K562 (cell line): ENCODE measurements at regions not wholly inside any gene's neighbourhood (a gene's known extent, or its start where the extent isn't known, plus 50 kb on each side); places are given as distances from the start of the nearest gene placed in this dataset.

ENCODE experiments used
- BRD4 ChIP-seq: fragments of 200-600 bp; sonication (generic); IDR thresholded peaks from 2 replicates; pipeline ENCODE4 v1.6.1; 2017; ENCODE audit warnings: inconsistent platforms
- CBFA2T3 ChIP-seq: fragments of 450-650 bp; IDR thresholded peaks from 2 replicates; pipeline ENCODE4 v1.6.1; 2017
- CC2D1A ChIP-seq: fragments of 450-650 bp; IDR thresholded peaks from 2 replicates; pipeline ENCODE4 v1.6.1; 2017; ENCODE audit warnings: mild to moderate bottlenecking
- CHD1 ChIP-seq: fragments of 200-600 bp; sonication (generic); IDR thresholded peaks from one replicate; pipeline ENCODE4 v1.6.1; 2012; ENCODE audit warnings: mild to moderate bottlenecking, moderate library complexity, low read length, inconsistent platforms
- CREBBP ChIP-seq: IDR thresholded peaks from one replicate; pipeline ENCODE4 v1.6.1; 2012; ENCODE audit warnings: low read depth, mild to moderate bottlenecking, control low read depth, inconsistent platforms, low read length
- ELF4 ChIP-seq: fragments of 450-650 bp; formaldehyde crosslinking; IDR thresholded peaks from 2 replicates; pipeline ENCODE4 v1.4.0; 2022; ENCODE audit warnings: missing genetic modification characterization
- GABPA ChIP-seq: fragments of 200-800 bp; sonication (Bioruptor generic); conservative IDR thresholded peaks from 2 replicates; pipeline ENCODE4 v1.6.1; 2016; ENCODE audit warnings: low read depth, missing genetic modification characterization, missing compliant biosample characterization
- HDAC2 ChIP-seq: fragments of 450-650 bp; IDR thresholded peaks from 2 replicates; pipeline ENCODE4 v1.6.1; 2016; ENCODE audit warnings: mild to moderate bottlenecking
- HDAC3 ChIP-seq: fragments of 450-650 bp; IDR thresholded peaks from 2 replicates; pipeline ENCODE4 v1.6.1; 2018; ENCODE audit warnings: borderline replicate concordance, mild to moderate bottlenecking, moderate library complexity; ENCODE audit not compliant: partially characterized antibody
- HDGF ChIP-seq: fragments of 450-650 bp; IDR thresholded peaks from 2 replicates; pipeline ENCODE4 v1.6.1; 2016
- HIVEP1 ChIP-seq: fragments of 250-450 bp; sonication (Bioruptor Pico); IDR thresholded peaks from 2 replicates; pipeline ENCODE4 v1.4.0; 2020; ENCODE audit warnings: mild to moderate bottlenecking
- KLF1 ChIP-seq: fragments of 450-650 bp; IDR thresholded peaks from 2 replicates; pipeline ENCODE4 v1.6.1; 2016; ENCODE audit warnings: missing genetic modification characterization, missing compliant biosample characterization
- NFYB ChIP-seq: IDR thresholded peaks from 2 replicates; pipeline ENCODE4 v1.6.1; 2011; ENCODE audit warnings: mild to moderate bottlenecking, moderate library complexity; ENCODE audit not compliant: insufficient read length; ENCODE audit errors: extremely low read depth
- POLR3A ChIP-seq: IDR thresholded peaks from 2 replicates; pipeline ENCODE4 v1.6.1; 2011; ENCODE audit warnings: borderline replicate concordance, mild to moderate bottlenecking, moderate library complexity; ENCODE audit not compliant: insufficient read length, insufficient read depth; ENCODE audit errors: extremely low read depth
- SETDB1 ChIP-seq: IDR thresholded peaks from one replicate; pipeline ENCODE4 v1.6.1; 2012; ENCODE audit warnings: low read length, control low read depth, inconsistent platforms
- SIN3B ChIP-seq: fragments of 450-650 bp; IDR thresholded peaks from 2 replicates; pipeline ENCODE4 v1.6.1; 2017; ENCODE audit warnings: low read depth, mild to moderate bottlenecking, moderate library complexity
- TBP ChIP-seq: optimal IDR thresholded peaks from 2 replicates; pipeline ENCODE3; 2011; ENCODE audit warnings: low read depth, low read length, improper control_type of control experiment
- U2AF1 ChIP-seq: fragments of 200-400 bp; formaldehyde crosslinking; optimal IDR thresholded peaks from 2 replicates; pipeline ENCODE3; 2017; ENCODE audit warnings: mild to moderate bottlenecking, low read depth, low read length, moderate library complexity
- ZC3H8 ChIP-seq: fragments of 450-650 bp; IDR thresholded peaks from 2 replicates; pipeline ENCODE4 v1.6.1; 2017
- ZNF23 ChIP-seq: fragments of 250-450 bp; sonication (Bioruptor Pico); IDR thresholded peaks from 2 replicates; pipeline ENCODE4 v1.4.0; 2020; ENCODE audit warnings: mild to moderate bottlenecking
- ZNF232 ChIP-seq: sonication (generic); formaldehyde crosslinking; IDR thresholded peaks from 2 replicates; pipeline ENCODE4 v1.8.0; 2022; ENCODE audit warnings: mild to moderate bottlenecking, missing genetic modification reagents
- TF ChIP-seq, protein P1 (sequence below): fragments of 450-650 bp; IDR thresholded peaks from 2 replicates; pipeline ENCODE4 v1.6.1; 2017; ENCODE audit warnings: mild to moderate bottlenecking, moderate library complexity
- TF ChIP-seq, protein P2 (sequence below): sonication (generic); formaldehyde crosslinking; IDR thresholded peaks from 2 replicates; pipeline ENCODE4 v1.8.0; 2022; ENCODE audit warnings: mild to moderate bottlenecking, missing genetic modification reagents
- TF ChIP-seq, protein P3 (sequence below): fragments of 250-450 bp; sonication (Bioruptor Pico); IDR thresholded peaks from 2 replicates; pipeline ENCODE4 v1.8.0; 2022; ENCODE audit warnings: moderate library complexity, mild to moderate bottlenecking, inconsistent platforms
- TF ChIP-seq, protein P4 (sequence below), 2 experiments: fragments of 450-650 bp; conservative IDR thresholded peaks; 2 replicates each; pipeline ENCODE4 v1.6.1; 2017; ENCODE audit warnings: mild to moderate bottlenecking in 2 of 2, moderate library complexity in 2 of 2

DNA sequence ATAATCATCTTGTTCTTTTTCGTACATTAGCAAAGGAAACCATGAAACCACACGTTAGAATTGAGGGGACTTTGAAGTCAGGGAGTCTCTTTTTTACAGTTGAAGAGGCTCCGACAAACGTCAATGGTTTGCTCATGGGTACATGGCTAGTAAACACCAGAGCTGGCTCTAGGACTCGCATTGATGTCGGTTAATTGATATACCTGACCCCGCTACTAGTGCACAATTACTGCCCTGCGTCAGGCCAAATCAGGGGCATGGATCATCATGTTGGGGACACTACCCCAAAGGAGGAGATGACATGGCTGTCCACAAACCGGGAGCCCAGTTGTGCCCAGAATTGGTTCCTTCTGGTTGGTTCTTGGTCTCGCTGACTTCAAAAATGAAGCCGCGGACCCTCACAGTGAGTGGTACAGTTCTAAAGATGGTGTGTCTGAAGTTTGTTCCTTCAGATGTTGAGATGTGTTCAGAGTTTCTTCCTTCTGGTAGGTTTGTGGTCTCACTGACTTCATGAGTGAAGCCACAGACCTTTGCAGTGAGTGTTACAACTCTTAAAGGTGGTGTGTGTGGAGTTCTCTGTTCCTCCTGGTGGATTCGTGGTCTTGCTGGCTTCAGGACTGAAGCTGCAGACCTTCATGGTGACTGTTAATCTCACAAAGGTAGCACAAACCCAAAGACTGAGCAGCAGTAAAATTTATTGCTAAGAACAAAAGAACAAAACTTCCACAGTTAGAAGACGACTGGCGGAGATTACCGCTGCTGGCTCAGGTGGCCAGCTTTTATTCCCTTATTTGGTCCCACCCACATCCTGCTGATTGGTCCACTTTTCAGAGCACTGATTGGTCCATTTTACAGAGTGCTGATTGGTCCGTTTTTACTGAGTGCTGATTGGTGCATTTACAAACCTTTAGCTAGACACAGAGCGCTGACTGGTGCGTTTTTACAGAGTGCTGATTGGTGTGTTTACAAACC is 126.9 kb upstream of the ERRFI1 start (continued):
- TF ChIP-seq GABPA (no peak), CC2D1A (peak; percentile 37; the same call in 1 of the 2 replicates), TBP (no peak), CHD1 (no peak), ZNF23 (CRISPR knock-in tag) (no peak), NFYB (peak; percentile 80), SIN3B (no peak), ZNF232 (CRISPR knock-in tag) (no peak), POLR3A (no peak), ZC3H8 (no peak), ELF4 (CRISPR knock-in tag) (no peak), BRD4 (no peak), HIVEP1 (CRISPR knock-in tag) (no peak), KLF1 (tag) (no peak), HDAC2 (no peak), HDGF (no peak), CBFA2T3 (no peak), U2AF1 (no peak), CREBBP (no peak), SETDB1 (no peak), HDAC3 (no peak)
- TF ChIP-seq, protein P1, sequence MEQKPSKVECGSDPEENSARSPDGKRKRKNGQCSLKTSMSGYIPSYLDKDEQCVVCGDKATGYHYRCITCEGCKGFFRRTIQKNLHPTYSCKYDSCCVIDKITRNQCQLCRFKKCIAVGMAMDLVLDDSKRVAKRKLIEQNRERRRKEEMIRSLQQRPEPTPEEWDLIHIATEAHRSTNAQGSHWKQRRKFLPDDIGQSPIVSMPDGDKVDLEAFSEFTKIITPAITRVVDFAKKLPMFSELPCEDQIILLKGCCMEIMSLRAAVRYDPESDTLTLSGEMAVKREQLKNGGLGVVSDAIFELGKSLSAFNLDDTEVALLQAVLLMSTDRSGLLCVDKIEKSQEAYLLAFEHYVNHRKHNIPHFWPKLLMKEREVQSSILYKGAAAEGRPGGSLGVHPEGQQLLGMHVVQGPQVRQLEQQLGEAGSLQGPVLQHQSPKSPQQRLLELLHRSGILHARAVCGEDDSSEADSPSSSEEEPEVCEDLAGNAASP: no peak
- TF ChIP-seq, protein P2, sequence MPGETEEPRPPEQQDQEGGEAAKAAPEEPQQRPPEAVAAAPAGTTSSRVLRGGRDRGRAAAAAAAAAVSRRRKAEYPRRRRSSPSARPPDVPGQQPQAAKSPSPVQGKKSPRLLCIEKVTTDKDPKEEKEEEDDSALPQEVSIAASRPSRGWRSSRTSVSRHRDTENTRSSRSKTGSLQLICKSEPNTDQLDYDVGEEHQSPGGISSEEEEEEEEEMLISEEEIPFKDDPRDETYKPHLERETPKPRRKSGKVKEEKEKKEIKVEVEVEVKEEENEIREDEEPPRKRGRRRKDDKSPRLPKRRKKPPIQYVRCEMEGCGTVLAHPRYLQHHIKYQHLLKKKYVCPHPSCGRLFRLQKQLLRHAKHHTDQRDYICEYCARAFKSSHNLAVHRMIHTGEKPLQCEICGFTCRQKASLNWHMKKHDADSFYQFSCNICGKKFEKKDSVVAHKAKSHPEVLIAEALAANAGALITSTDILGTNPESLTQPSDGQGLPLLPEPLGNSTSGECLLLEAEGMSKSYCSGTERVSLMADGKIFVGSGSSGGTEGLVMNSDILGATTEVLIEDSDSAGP (CRISPR knock-in tag): no peak
- TF ChIP-seq, protein P3, sequence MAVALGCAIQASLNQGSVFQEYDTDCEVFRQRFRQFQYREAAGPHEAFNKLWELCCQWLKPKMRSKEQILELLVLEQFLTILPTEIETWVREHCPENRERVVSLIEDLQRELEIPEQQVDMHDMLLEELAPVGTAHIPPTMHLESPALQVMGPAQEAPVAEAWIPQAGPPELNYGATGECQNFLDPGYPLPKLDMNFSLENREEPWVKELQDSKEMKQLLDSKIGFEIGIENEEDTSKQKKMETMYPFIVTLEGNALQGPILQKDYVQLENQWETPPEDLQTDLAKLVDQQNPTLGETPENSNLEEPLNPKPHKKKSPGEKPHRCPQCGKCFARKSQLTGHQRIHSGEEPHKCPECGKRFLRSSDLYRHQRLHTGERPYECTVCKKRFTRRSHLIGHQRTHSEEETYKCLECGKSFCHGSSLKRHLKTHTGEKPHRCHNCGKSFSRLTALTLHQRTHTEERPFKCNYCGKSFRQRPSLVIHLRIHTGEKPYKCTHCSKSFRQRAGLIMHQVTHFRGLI (CRISPR knock-in tag): no peak
- TF ChIP-seq, protein P4, sequence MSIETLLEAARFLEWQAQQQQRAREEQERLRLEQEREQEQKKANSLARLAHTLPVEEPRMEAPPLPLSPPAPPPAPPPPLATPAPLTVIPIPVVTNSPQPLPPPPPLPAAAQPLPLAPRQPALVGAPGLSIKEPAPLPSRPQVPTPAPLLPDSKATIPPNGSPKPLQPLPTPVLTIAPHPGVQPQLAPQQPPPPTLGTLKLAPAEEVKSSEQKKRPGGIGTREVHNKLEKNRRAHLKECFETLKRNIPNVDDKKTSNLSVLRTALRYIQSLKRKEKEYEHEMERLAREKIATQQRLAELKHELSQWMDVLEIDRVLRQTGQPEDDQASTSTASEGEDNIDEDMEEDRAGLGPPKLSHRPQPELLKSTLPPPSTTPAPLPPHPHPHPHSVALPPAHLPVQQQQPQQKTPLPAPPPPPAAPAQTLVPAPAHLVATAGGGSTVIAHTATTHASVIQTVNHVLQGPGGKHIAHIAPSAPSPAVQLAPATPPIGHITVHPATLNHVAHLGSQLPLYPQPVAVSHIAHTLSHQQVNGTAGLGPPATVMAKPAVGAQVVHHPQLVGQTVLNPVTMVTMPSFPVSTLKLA (conservative IDR thresholded peaks at IDR 0.05): no peak
